Spleen (tissue), 11 donors: ENCODE measurements at regions not wholly inside any gene's neighbourhood (a gene's known extent, or its start where the extent isn't known, plus 50 kb on each side); places are given as distances from the start of the nearest gene placed in this dataset.

Experiments used
- DNase-seq: peaks from one replicate; pipeline ENCODE4 v3.0.0-alpha.2; 2020
- H3K27ac ChIP-seq, 8 donors: fragments of 200-600 bp; sonication (generic) in 7 of 8; 1 replicate in 4 of 8; 2 replicates in 4 of 8; pipeline versions ENCODE4 v1.5.0 to v1.8.0; 2016 to 2021; ENCODE audit warnings: inconsistent platforms in 4 of 8, mild to moderate bottlenecking in 4 of 8, moderate library complexity in 1 of 8
- H3K27me3 ChIP-seq, 7 donors: fragments of 200-600 bp; sonication (generic) in 6 of 7; replicated peaks in 1 of 7; 1 replicate in 4 of 7; 2 replicates in 3 of 7; pipeline versions ENCODE4 v1.5.0 to v1.8.0; 2016 to 2021; ENCODE audit warnings: inconsistent platforms in 3 of 7, mild to moderate bottlenecking in 1 of 7
- H3K36me3 ChIP-seq, 6 donors: fragments of 200-600 bp; sonication (generic) in 5 of 6; 1 replicate in 4 of 6; 2 replicates in 2 of 6; pipeline versions ENCODE4 v1.5.0 to v1.8.0; 2016 to 2021; ENCODE audit warnings: inconsistent platforms in 2 of 6
- H3K4me1 ChIP-seq, 6 donors: fragments of 200-600 bp; sonication (generic) in 5 of 6; 1 replicate in 3 of 6; 2 replicates in 3 of 6; pipeline versions ENCODE4 v1.5.0 to v1.8.0; 2016 to 2021; ENCODE audit warnings: inconsistent platforms in 3 of 6
- H3K4me3 ChIP-seq, 8 donors: fragments of 200-600 bp; sonication (generic) in 7 of 8; 1 replicate in 4 of 8; 2 replicates in 4 of 8; pipeline versions ENCODE4 v1.5.0 to v1.8.0; 2016 to 2021; ENCODE audit warnings: inconsistent platforms in 4 of 8, mild to moderate bottlenecking in 4 of 8, moderate library complexity in 2 of 8
- H3K9me3 ChIP-seq, 8 donors: fragments of 200-600 bp; sonication (generic) in 7 of 8; 1 replicate in 4 of 8; 2 replicates in 4 of 8; pipeline versions ENCODE4 v1.5.0 to v1.8.0; 2016 to 2021; ENCODE audit warnings: inconsistent platforms in 4 of 8
- POLR2A ChIP-seq, 3 donors: fragments of 450-650 bp; IDR thresholded peaks; one replicate each; pipeline ENCODE4 v1.5.1; 2017; ENCODE audit warnings: antibody characterized with exemption in 3 of 3, mild to moderate bottlenecking in 1 of 3
- POLR2AphosphoS5 ChIP-seq, 3 donors: sonication (generic); formaldehyde crosslinking; IDR thresholded peaks; one replicate each; pipeline ENCODE4 v1.5.1; 2017; ENCODE audit warnings: antibody characterized with exemption in 3 of 3
- WGBS, 5 donors: extraction: QIAGEN DNeasy Blood & Tissue Kit in 3 of 5; methylation state at CpG; one replicate each; pipeline versions ENCODE4 v1.1.5 to v1.1.7; 2013 to 2018; 5-methylcytosine and 5-hydroxymethylcytosine counted together
- intact Hi-C: fragments of 100-400 bp; cut with DNase I; formaldehyde crosslinking; loops from one replicate; pipeline ENCODE4 v1.15.0; 2023; ENCODE audit warnings: low total_unique reads
- TF ChIP-seq, protein P1 (sequence below), 11 experiments: fragments of 200-600 bp in 7 of 11; fragments of 450-650 bp in 4 of 11; sonication (generic) in 4 of 11; IDR thresholded peaks in 8 of 11; conservative IDR thresholded peaks in 3 of 11; 1 replicate in 7 of 11; 2 replicates in 4 of 11; pipeline versions ENCODE4 v1.4.0 to v1.8.0; 2016 to 2021; ENCODE audit warnings: antibody characterized with exemption in 11 of 11, inconsistent platforms in 4 of 11, mild to moderate bottlenecking in 1 of 11
- donor health status: healthy with polysubstance abuse.
- donor health status: DM: no; HTN: no; CAD: no; lungs with moderate emphysema.
- donor health status: DM: no; HTN: no; CAD: no.
- donor health status: Bipolar disorder and iron deficiency.
- donor health status: healthy.
- donor health status: DM: no; HTN: no; CAD: no.
- donor health status: DM: yes; HTN: yes; CAD: no.

DNA sequence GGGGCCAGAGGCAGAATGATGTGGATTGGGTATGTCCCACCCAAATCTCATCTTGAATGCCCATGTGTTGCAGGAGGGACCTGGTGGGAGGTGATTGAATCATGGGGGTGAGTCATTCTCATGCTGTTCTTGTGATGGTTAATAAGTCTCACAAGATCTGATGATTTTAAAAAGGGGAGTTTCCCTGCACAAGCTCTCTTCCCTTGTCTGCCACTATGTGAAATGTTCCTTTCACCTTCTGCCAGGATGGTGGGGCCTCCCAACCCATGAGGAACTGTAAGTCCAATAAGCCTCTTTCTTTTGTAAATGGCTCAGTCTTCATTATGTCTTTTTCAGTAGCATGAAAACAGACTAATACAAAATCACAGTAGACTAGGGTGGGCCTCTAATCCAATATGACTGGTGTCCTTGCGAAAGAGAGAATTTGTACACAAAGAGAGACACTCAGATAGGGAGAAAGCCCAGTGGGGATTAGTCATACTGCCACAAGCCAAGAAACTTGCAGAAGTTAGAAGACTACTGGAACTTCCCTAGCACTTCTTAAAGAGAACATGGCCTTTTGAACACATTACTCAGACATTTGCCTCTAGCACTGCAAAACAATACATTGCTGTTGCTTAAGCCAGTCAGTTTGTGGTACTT lies 68.4 kb downstream of the ANXA1 start:
- WGBS, 5 donors, result 61 to 82% (median 67%) methylated on average over 1 of the region's 1 CpG

DNA sequence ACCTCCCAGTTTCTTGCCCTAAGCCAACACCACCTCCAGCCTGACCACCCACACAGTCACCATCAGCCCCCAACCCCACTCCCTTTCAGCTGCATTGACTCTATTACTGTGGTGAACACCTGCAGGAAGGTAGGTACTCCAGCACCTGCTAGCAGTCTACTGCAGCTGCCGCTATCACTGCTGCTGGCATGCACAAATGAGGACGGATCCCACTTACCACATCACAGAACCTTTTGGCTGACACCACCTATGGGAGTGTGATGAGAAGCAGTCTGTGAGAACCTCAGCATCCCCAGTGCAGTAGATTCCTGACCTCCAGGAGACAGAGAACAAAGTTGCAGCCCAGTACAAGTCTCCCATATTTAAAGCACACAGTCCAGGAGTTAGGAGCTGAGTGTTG lies 71.9 kb downstream of the ANXA1 start:
- Histone ChIP-seq H3K9me3 (no peaks in the 10 kb centered on the region), H3K4me3 (no peak overlapping the region), H3K27me3 (peaks cover 0 to 6% (median 0%) of the 10 kb centered on the region in 7 donors), H3K36me3 (no peaks in the 10 kb centered on the region), H3K27ac (no peak overlapping the region), H3K4me1 (no peaks in the 10 kb centered on the region)
- DNase-seq, result no peak
- intact Hi-C loops, result no loop called here
- WGBS, 5 donors, result 69 to 82% (median 76%) methylated on average over 2 of the region's 2 CpGs
- no peak for TF ChIP-seq POLR2A (IDR thresholded peaks at IDR 0.05)
- TF ChIP-seq POLR2AphosphoS5 (IDR thresholded peaks at IDR 0.05), result no peak
- TF ChIP-seq, protein P1, sequence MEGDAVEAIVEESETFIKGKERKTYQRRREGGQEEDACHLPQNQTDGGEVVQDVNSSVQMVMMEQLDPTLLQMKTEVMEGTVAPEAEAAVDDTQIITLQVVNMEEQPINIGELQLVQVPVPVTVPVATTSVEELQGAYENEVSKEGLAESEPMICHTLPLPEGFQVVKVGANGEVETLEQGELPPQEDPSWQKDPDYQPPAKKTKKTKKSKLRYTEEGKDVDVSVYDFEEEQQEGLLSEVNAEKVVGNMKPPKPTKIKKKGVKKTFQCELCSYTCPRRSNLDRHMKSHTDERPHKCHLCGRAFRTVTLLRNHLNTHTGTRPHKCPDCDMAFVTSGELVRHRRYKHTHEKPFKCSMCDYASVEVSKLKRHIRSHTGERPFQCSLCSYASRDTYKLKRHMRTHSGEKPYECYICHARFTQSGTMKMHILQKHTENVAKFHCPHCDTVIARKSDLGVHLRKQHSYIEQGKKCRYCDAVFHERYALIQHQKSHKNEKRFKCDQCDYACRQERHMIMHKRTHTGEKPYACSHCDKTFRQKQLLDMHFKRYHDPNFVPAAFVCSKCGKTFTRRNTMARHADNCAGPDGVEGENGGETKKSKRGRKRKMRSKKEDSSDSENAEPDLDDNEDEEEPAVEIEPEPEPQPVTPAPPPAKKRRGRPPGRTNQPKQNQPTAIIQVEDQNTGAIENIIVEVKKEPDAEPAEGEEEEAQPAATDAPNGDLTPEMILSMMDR (IDR thresholded peaks at IDR 0.05 in 8 of 11, conservative IDR thresholded peaks at IDR 0.05 in 3 of 11), result no peak

More for the DNA sequence above, 68.4 kb downstream of the ANXA1 start:
- Histone ChIP-seq H3K9me3 (no peaks in the 10 kb centered on the region), H3K27me3 (peaks cover 0 to 10% (median 0%) of the 10 kb centered on the region in 7 donors), H3K4me3 (no peak overlapping the region), H3K36me3 (no peaks in the 10 kb centered on the region), H3K27ac (peak overlapping the region in 4 of 8 donors; percentile 36 to 88 (median 74)), H3K4me1 (no peaks in the 10 kb centered on the region)
- intact Hi-C loops, result no loop called here
- TF ChIP-seq POLR2AphosphoS5 (IDR thresholded peaks at IDR 0.05) (no peak), POLR2A (IDR thresholded peaks at IDR 0.05) (no peak)
- TF ChIP-seq, protein P1 (IDR thresholded peaks at IDR 0.05 in 8 of 11, conservative IDR thresholded peaks at IDR 0.05 in 3 of 11), result no peak
- no peak for DNase-seq

DNA sequence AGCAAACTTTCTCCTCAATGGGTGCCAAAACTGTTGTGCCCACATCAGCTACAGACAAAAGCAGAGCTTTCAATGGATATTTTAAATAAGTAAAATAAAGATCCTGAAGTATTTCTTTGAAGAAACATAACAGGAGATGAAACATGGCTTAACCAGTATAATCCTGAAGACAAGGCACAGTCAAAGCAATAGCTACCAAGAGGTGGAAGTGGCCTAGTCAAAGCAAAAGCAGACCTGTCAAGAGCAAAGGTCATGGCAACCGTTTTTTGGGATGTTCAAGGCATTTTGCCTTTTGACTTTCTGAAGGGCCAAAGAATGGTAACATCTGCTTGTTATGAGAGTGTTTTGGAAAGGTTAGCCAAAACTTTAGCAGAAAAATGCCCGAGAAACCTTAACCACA lies 77.9 kb downstream of the ANXA1 start:
- 48 to 74% (median 60%) methylated on average over 2 of the region's 2 CpGs for WGBS, 5 donors
- no peak for DNase-seq
- Histone ChIP-seq H3K4me3 (no peak overlapping the region), H3K27ac (no peak overlapping the region), H3K36me3 (no peaks in the 10 kb centered on the region), H3K9me3 (no peaks in the 10 kb centered on the region), H3K27me3 (no peaks in the 10 kb centered on the region), H3K4me1 (peaks cover 0 to 4% (median 0%) of the 10 kb centered on the region in 6 donors)
- TF ChIP-seq POLR2A (IDR thresholded peaks at IDR 0.05), result no peak
- TF ChIP-seq, protein P1 (IDR thresholded peaks at IDR 0.05 in 8 of 11, conservative IDR thresholded peaks at IDR 0.05 in 3 of 11), result no peak
- TF ChIP-seq POLR2AphosphoS5 (IDR thresholded peaks at IDR 0.05), result no peak
- intact Hi-C loops, result no loop called here

DNA sequence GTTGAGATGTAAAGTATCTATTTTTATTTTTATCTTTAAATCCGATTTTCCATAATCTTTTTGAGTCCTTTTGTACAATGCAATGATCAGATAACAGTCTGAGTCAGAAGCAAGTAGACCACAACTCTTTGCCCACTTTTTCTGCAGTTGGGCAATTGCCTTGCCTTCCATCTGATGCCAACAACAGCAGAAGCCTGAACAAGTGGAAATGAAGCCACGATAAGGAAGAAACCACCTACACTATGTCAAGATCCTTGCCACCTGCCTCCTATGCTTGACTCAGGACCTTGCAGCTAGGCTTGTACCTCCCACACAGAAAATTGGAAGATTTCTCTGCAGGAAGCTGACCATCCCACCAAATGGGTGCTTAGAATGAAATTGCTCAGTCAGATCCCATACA lies 78.6 kb downstream of the ANXA1 start:
- intact Hi-C loops, result no loop called here
- Histone ChIP-seq H3K27ac (no peak overlapping the region), H3K4me3 (no peak overlapping the region), H3K9me3 (no peaks in the 10 kb centered on the region), H3K4me1 (peaks cover 0 to 5% (median 0%) of the 10 kb centered on the region in 6 donors), H3K36me3 (no peaks in the 10 kb centered on the region), H3K27me3 (peaks cover 0 to 4% (median 0%) of the 10 kb centered on the region in 7 donors)
- no peak for TF ChIP-seq POLR2A (IDR thresholded peaks at IDR 0.05)
- no peak for DNase-seq
- WGBS, 5 donors, result 29 to 74% (median 48%) methylated on average over 2 of the region's 2 CpGs
